ENCODE measurements at regions not wholly inside any gene's neighbourhood (a gene's known extent, or its start where the extent isn't known, plus 50 kb on each side); places are given as distances from the start of the nearest gene placed in this dataset.
"Not testable (repeated sequence)": the region's sequence is repeated elsewhere in the genome, so short reads cannot be mapped to it uniquely, and the experiment has no call there.

- TF ChIP-seq ISL1 (CRISPR knock-in tag; IDR thresholded peaks at IDR 0.05): no peak
- no peak for TF ChIP-seq POU6F1 (CRISPR knock-in tag; IDR thresholded peaks at IDR 0.05; ENCODE audit: borderline replicate concordance, low read depth)
- TF ChIP-seq SNAI2 (CRISPR knock-in tag; IDR thresholded peaks at IDR 0.05): no peak
- no peak for TF ChIP-seq CREB5 (CRISPR knock-in tag; IDR thresholded peaks at IDR 0.05; ENCODE audit: low read depth)
- no peak for TF ChIP-seq PATZ1 (CRISPR knock-in tag; IDR thresholded peaks at IDR 0.05; ENCODE audit: borderline replicate concordance)
- no peak for TF ChIP-seq ZFP30 (CRISPR knock-in tag; IDR thresholded peaks at IDR 0.05)
- no peak for TF ChIP-seq TOX (CRISPR knock-in tag; IDR thresholded peaks at IDR 0.05; ENCODE audit: borderline replicate concordance)
- TF ChIP-seq ARNTL (CRISPR knock-in tag; IDR thresholded peaks at IDR 0.05; ENCODE audit: borderline replicate concordance, low read depth): no peak
- no peak for TF ChIP-seq ZFP3 (CRISPR knock-in tag; IDR thresholded peaks at IDR 0.05)
- TF ChIP-seq ZNF565 (CRISPR knock-in tag; conservative IDR thresholded peaks at IDR 0.05; ENCODE audit: low read depth): no peak
- TF ChIP-seq ESRRG (CRISPR knock-in tag; IDR thresholded peaks at IDR 0.05): no peak
- no peak for TF ChIP-seq ZNF70 (CRISPR knock-in tag; IDR thresholded peaks at IDR 0.05)
- no peak for TF ChIP-seq RARB (CRISPR knock-in tag; IDR thresholded peaks at IDR 0.05)
- ATAC-seq: no peak
Measured at GRCh38 chr10:44258019-44258418, 126.9 kb downstream of the CXCL12 start.

- ATAC-seq: no peak
- TF ChIP-seq GLIS3 (CRISPR knock-in tag; IDR thresholded peaks at IDR 0.05) (no peak), POU6F1 (CRISPR knock-in tag; IDR thresholded peaks at IDR 0.05; ENCODE audit: borderline replicate concordance, low read depth) (no peak), OSR1 (CRISPR knock-in tag; IDR thresholded peaks at IDR 0.05) (no peak), RARB (CRISPR knock-in tag; IDR thresholded peaks at IDR 0.05) (no peak), CSRNP3 (CRISPR knock-in tag; IDR thresholded peaks at IDR 0.05) (no peak), BACH2 (CRISPR knock-in tag; IDR thresholded peaks at IDR 0.05; ENCODE audit: borderline replicate concordance) (no peak)
Measured at GRCh38 chr10:44253769-44254462, 131.0 kb downstream of the CXCL12 start.

- not testable (repeated sequence) for ATAC-seq
Measured at GRCh38 chr10:44252631-44253030, 132.3 kb downstream of the CXCL12 start.

- ATAC-seq: not testable (repeated sequence)
Measured at GRCh38 chr10:44249933-44250332, 135.0 kb downstream of the CXCL12 start.

- ATAC-seq: no peak
- no peak for TF ChIP-seq ARNTL (CRISPR knock-in tag; IDR thresholded peaks at IDR 0.05; ENCODE audit: borderline replicate concordance, low read depth)
- TF ChIP-seq ISL1 (CRISPR knock-in tag; IDR thresholded peaks at IDR 0.05): no peak
- no peak for TF ChIP-seq ZNF70 (CRISPR knock-in tag; IDR thresholded peaks at IDR 0.05)
- TF ChIP-seq SNAI2 (CRISPR knock-in tag; IDR thresholded peaks at IDR 0.05): no peak
- no peak for TF ChIP-seq GLIS3 (CRISPR knock-in tag; IDR thresholded peaks at IDR 0.05)
- no peak for TF ChIP-seq TSHZ2 (CRISPR knock-in tag; IDR thresholded peaks at IDR 0.05)
Measured at GRCh38 chr10:44249490-44249889, 135.4 kb downstream of the CXCL12 start.

- ATAC-seq: not testable (repeated sequence)
Measured at GRCh38 chr10:44246700-44247099, 138.2 kb downstream of the CXCL12 start.

- not testable (repeated sequence) for ATAC-seq
Measured at GRCh38 chr10:44246287-44246686, 138.6 kb downstream of the CXCL12 start.

All from SK-N-SH treated with all-trans-retinoic acid at 6 μM for 48 hours (cell line).